Erythroblast (primary cell): ENCODE measurements at regions not wholly inside any gene's neighbourhood (a gene's known extent, or its start where the extent isn't known, plus 50 kb on each side); places are given as distances from the start of the nearest gene placed in this dataset.

Experiments used
- DNase-seq, 2 experiments: peaks; one replicate each; lab custom pipeline; 2025; lab: John Stamatoyannopoulos, UW
- GATA1 ChIP-seq: IDR thresholded peaks from 2 replicates; pipeline ENCODE4 v1.6.1; 2011; ENCODE audit warnings: low read depth, mild to moderate bottlenecking, control low read depth, low read length, moderate library complexity
- POLR2A ChIP-seq: IDR thresholded peaks from 2 replicates; pipeline ENCODE4 v1.6.1; 2011; ENCODE audit warnings: mild to moderate bottlenecking, low read length

- no peak for TF ChIP-seq POLR2A
- no peak for TF ChIP-seq GATA1
- DNase-seq: no peak
Observed at GRCh38 chr2:40915651-40916050, 463.8 kb upstream of the SLC8A1 start.

DNA sequence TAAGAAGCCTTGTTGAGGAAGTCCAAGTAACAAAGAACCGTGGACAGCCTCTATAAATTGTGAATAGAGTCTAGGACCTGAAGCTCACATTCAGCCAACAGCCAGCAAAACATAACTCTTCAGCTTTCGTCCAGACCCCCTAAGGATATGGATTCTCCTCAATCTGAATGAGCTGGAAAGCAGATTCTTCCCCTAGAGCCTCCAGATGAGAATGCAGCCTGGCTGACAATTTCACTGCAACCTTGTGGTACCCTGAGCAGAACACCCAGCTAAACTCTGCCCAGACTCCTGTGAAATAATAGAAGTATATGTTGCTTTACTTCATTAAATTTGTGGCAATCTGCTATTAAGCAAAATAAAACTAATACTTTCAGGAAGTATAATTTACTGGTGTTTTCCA lies 483.5 kb upstream of the SLC8A1 start:
- no peak for TF ChIP-seq POLR2A
- no peak for TF ChIP-seq GATA1
- DNase-seq: no peak

GRCh38 chr2:40937284-40937683 lies 485.4 kb upstream of the SLC8A1 start:
- TF ChIP-seq GATA1: no peak
- TF ChIP-seq POLR2A: no peak
- no peak for DNase-seq

DNA sequence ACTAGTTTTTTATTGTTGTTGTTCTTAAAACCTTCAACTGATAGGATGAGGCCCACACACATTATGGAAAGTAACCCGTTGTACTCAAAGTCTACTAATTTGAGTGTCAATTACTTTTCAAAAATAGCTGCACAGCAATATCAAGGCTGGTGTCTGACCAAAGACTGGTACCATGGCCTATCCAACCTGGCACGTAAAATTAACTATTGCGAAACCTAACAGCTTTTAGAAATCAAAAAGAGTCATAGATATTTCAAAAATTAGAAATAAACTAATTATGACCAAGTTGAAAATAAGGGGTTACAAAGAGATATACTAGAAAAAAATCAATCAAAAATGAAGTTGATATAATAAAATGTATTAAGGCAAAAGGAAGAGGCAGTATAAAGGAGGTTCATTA lies 501.5 kb upstream of the SLC8A1 start:
- TF ChIP-seq POLR2A: no peak
- no peak for TF ChIP-seq GATA1
- no peak for DNase-seq

DNA sequence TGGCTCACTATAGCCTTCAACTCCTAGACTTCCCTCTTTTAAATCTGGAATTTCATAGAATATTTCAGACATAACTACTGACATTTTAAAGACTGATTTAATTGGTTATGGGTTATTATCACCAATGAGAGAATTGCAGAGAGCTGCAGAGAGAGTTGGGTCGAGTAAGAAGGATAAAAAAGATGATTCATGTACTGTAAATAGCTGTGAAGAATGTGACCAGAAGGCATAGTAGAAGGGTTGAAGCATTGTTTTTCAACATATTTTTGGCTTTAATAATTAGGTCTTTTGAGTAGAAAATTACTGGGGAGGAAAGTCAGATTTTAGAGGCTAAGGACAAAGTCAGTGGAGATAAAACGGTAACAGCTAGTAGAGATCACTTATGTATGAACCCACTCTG lies 503.2 kb upstream of the SLC8A1 start:
- DNase-seq: no peak
- TF ChIP-seq GATA1 (no peak), POLR2A (no peak)

GRCh38 chr2:40955635-40956034 lies 503.7 kb upstream of the SLC8A1 start:
- TF ChIP-seq GATA1: no peak
- no peak for TF ChIP-seq POLR2A
- no peak for DNase-seq

- no peak for TF ChIP-seq POLR2A
- TF ChIP-seq GATA1: no peak
- DNase-seq: no peak
Observed at GRCh38 chr2:40957508-40957907, 505.6 kb upstream of the SLC8A1 start.

- TF ChIP-seq GATA1 (no peak), POLR2A (no peak)
- no peak for DNase-seq
Observed at GRCh38 chr2:40962026-40962425, 510.1 kb upstream of the SLC8A1 start.

- TF ChIP-seq GATA1: no peak
- no peak for TF ChIP-seq POLR2A
- no peak for DNase-seq
Observed at GRCh38 chr2:40964509-40965250, 512.8 kb upstream of the SLC8A1 start.

DNA sequence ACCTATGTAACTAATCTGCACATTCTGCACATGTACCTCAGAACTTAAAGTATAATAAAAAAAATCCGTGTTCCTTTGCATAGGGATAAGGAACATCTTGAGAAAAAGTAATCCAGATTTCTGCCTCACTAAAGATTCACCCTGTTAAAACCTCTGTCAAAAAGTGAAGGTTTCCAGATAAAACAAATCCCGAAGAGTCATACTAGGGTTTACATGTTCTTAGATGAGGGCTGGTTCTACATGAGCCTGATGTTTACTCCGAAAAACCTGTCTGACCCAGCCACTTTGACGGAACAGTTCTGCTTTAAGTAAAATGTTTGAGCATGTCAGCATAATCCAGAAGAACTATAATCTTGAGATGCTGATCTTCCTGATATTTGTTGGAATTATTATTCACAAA lies 515.6 kb upstream of the SLC8A1 start:
- TF ChIP-seq GATA1 (no peak), POLR2A (no peak)
- no peak for DNase-seq

DNA sequence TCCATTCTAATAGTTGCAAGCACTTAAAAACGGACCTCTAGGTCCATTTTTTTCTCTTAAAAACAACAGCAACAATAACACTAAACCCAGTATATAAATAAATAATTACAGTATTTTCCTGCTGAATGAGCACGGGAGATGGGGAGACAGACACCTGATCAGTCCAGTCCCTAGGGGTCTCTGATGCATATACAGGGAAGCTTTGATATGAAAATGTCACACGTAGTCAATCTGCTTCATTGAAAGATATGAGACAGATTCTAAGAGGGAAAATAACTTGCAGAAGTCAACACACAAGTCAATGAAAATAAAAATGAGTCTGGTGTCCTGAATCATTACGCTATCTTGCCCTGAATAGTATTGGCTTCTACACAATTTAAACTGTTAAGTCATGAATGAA lies 523.3 kb upstream of the SLC8A1 start:
- TF ChIP-seq POLR2A (no peak), GATA1 (no peak)
- no peak for DNase-seq

- DNase-seq: no peak
- TF ChIP-seq GATA1 (no peak), POLR2A (no peak)
Observed at GRCh38 chr2:40997362-40997761, 545.5 kb upstream of the SLC8A1 start.

DNA sequence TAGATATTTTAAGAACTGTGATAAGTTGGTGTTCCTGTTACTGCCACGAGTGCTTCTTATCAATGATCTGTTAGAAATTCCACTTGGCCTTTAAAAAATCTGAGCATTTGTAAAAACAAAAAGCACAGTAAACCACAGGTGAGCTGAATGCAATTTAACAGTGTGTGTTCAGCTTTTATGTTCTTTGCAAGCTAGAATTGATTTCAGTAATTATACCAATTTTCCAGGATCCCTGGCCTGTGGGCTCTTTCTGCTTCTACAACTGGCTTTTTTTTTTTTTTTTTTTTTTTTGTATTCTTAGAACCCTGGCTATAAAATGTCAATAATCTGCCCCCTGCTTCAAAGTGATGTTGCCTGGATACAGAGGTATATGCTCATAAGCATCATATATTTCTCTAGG lies 548.5 kb upstream of the SLC8A1 start:
- TF ChIP-seq POLR2A: no peak
- TF ChIP-seq GATA1: no peak

GRCh38 chr2:41000906-41001305 lies 549.0 kb upstream of the SLC8A1 start:
- DNase-seq: no peak
- TF ChIP-seq GATA1 (no peak), POLR2A (no peak)

More for the DNA sequence above, 548.5 kb upstream of the SLC8A1 start:
- no peak for DNase-seq

- TF ChIP-seq GATA1: no peak
- no peak for TF ChIP-seq POLR2A
- no peak for DNase-seq
Observed at GRCh38 chr2:41004700-41005099, 552.8 kb upstream of the SLC8A1 start.

DNA sequence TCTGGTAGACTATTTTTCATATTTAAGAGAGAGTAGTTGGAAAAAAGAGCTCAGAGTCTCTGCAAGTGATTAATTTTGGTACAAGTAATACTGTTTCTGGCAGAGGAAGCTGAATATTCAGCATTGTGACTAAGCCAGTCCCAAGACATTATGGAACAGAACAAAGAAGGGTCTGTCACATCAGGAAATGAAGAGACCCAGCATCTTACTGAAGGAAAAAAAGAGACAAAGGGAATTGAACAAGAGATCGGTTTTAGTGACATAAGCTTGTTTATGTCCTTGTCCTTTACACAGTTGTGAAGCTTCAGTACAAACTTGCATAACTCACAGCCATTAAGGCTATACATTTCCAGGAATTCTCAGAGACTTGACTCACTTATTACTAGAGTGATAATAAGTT lies 568.5 kb upstream of the SLC8A1 start:
- DNase-seq: no peak
- TF ChIP-seq GATA1 (no peak), POLR2A (no peak)
